ENCODE measurements at regions not wholly inside any gene's neighbourhood (a gene's known extent, or its start where the extent isn't known, plus 50 kb on each side); places are given as distances from the start of the nearest gene placed in this dataset.

GRCh38 chr12:105738051-105738450 lies 400.7 kb downstream of the NUAK1 start:
- in situ Hi-C loops (cut with HindIII; ENCODE audit: low sequenced_read_pairs) = no loop called here

GRCh38 chr12:105740369-105740768 lies 398.4 kb downstream of the NUAK1 start:
- in situ Hi-C loops (cut with HindIII; ENCODE audit: low sequenced_read_pairs) = no loop called here

DNA sequence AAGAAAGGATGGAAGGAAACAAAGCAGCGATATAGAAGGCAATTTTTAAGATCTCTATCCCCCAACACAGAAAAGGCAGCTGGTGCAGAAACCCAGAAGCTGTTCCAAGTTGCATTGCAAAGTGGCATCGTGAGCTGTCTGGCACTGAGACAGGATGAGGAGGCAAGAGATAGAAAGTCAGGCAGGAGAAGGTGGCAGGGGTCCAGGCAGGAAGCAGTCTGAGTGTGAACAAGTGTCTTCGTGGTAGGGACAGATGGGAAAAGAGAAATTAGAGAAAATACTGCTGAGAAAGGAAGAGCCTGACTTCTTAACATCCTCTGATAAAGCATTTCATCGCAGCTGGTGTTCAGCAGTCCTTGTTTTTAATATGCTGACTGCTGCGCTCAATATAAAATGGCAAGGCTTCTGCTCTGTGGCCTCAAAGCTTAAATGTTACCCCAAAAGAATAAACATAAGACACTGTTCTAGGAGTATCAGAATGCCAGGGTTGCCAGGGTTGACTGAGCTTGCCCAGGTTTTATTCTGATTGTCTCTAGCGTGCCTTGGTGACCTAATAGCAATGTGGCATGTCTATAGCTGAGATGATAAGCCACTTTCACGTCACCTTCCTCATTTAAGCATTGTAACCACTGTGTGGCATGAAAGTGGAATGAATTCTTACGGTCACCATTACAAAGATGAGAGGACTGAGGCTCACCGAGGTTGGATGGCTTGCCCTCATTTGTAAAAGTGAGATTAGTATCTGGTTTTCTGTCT lies 397.6 kb downstream of the NUAK1 start:
- in situ Hi-C loops (cut with HindIII; ENCODE audit: low sequenced_read_pairs) = no loop called here

DNA sequence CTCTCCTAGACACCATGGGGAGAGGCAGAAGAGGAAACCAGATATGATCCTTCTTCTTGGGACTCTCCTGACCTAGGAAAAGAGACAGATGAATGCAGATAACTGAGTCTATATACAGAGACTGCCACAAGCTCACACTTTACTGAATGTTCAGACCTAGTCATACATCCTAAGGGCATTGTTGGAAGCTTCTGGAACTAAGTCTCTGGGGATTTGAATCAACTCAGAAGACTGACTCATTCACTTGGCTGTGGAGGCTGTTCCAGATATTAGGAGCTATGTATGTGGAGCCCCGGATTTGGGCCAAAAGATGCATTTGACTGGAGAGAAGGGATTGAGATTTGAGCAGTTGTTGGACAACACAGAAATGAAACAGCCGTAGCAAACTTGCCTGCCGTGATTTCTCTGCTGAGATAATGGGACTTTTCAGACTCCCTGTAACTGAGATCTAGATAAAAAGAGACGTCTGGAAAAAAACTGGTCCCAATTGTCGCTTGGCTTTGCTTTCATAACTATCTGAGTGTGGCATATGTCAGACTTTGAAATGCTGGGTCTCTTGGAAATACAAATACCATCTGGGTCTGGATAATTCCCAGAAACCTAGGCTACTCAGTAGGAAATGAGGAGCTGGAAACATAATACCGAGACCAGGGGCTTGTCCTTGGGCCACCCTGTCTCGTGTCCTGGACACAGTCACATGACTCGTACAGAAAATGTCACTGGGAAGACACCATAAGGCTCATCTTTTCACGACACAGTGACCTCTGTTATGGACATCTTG lies 396.8 kb downstream of the NUAK1 start:
- in situ Hi-C loops (cut with HindIII; ENCODE audit: low sequenced_read_pairs) = no loop called here

DNA sequence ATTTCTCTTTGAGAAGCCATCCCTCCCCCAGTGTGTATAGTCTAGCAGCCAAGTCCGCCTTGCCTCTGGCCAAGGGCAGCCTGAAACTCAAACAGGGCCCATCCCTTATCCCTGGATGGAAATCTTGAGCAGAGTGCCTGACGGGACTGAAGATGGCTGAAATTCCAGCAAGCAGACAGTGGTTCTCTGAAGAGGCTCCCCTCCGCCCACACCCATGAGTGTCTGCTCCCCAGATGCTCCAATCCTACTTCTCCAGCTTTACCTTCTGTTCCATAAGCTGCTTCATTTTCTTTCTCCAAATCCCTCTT lies 396.2 kb downstream of the NUAK1 start:
- in situ Hi-C loops (cut with HindIII; ENCODE audit: low sequenced_read_pairs) = no loop called here

GRCh38 chr12:105744371-105745058 lies 394.2 kb downstream of the NUAK1 start:
- in situ Hi-C loops (cut with HindIII; ENCODE audit: low sequenced_read_pairs) = no loop called here

GRCh38 chr12:105745811-105746210 lies 392.9 kb downstream of the NUAK1 start:
- in situ Hi-C loops (cut with HindIII; ENCODE audit: low sequenced_read_pairs) = no loop called here

- in situ Hi-C loops (cut with HindIII; ENCODE audit: low sequenced_read_pairs) = no loop called here
Measured at GRCh38 chr12:105748806-105749600, 389.8 kb downstream of the NUAK1 start.

DNA sequence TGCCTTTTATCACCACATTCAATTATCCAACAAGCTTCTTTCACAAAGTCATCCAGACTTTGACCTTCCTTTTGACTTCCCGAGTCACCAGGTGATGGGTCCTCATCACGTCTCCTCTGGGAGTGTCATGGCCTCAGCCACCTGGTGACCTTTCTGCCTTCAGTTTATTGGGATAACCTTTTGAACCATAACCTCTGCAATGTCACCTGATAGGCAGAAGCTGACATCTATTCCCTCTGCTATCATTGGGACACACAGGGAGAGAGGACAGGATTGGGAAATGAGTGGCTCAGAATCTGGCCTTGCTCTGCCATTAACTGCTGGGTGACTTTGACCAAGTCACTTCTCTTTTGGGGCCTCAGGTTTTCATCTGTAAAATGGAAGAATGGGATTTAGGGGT lies 388.7 kb downstream of the NUAK1 start:
- in situ Hi-C loops (cut with HindIII; ENCODE audit: low sequenced_read_pairs) = no loop called here

DNA sequence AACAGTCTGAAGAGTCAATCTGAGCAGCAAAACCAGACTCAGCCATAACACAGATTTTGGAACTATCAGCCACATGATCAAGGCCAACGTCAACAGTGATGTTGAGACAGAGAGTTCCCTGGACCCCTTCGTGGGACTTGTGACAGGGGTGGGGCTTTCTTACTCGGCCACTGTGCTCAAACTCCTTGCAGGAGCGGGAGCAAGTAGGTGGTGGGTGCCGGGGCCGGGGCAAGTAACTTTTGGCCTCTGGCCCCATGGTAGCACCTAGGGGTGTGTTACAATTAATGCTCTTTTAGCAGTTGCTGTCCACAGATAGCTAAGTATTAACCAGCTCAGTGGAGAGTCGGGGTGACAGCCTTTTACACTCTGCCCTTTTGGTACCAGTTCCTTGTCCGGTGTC lies 384.4 kb downstream of the NUAK1 start:
- in situ Hi-C loops (cut with HindIII; ENCODE audit: low sequenced_read_pairs) = no loop called here

- in situ Hi-C loops (cut with HindIII; ENCODE audit: low sequenced_read_pairs) = no loop called here
Measured at GRCh38 chr12:105756961-105757360, 381.8 kb downstream of the NUAK1 start.

DNA sequence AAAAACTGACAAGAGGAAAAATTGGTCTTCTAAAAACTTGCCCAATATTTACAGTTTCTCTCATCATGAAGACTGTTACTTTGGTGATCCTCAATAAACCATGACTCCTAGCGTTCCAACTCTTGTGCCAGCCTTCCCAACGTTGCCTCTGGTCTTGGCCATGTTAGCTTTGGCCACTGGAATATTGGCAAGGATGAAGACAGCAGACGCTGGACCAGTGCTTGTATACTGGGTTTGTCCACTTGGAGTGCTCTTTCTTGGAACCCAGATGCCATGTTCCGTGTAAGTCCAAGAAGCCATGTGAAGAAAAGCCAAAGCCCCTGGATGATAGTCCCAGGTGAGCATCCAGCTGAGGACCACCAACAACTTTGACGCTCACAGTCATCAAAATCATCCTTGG lies 379.6 kb downstream of the NUAK1 start:
- in situ Hi-C loops (cut with HindIII; ENCODE audit: low sequenced_read_pairs) = no loop called here

- in situ Hi-C loops (cut with HindIII; ENCODE audit: low sequenced_read_pairs) = no loop called here
Measured at GRCh38 chr12:105761075-105761474, 377.7 kb downstream of the NUAK1 start.

DNA sequence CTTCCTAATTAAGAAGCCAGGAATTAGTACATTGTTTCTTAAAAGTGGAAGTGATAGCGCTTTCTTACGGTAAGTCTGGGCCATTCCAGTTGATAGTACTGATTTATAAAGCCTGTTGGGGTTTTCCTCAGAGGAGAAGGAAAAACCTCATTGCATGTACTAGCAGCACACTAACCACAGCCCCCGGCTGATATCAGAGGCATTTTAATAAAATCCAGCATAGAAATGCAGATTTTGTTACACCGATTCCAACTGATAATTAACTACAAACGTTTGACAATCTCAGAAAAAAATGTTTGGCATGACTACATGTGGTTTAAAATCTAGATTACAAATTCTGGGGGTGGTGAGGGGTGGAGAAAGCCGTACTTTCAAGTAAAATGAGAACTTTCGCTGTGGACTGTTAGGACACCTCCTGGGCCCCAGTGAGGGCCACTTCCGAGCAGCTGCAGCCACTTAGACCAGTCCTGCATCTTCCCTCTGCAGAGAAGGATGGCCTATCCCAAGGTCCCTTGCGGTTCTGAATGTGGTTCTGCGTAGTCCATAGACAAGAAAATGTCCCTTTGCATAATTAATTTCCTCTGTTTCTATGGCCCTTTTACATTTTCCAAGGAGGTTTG lies 374.4 kb downstream of the NUAK1 start:
- in situ Hi-C loops (cut with HindIII; ENCODE audit: low sequenced_read_pairs) = no loop called here

- in situ Hi-C loops (cut with HindIII; ENCODE audit: low sequenced_read_pairs) = no loop called here
Measured at GRCh38 chr12:105765053-105766014, 373.4 kb downstream of the NUAK1 start.

DNA sequence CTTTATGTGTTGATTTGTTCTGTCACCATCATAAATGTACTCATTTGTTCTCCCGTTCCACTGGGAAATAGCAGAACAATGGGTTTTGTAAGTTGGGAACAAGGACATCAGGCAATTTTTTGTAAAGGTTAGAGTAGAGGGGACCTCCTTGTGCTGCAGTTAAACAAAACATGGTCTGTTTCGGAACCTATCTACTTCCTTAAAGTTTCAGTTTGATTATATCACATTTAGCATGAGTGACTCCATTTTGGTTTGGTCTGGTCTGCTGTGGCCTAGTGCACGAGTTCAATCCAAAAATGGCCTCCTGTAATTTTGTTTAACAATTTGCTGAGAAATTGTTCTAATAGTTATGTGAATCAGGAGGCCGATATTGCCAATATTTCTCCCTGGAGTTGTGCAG lies 372.7 kb downstream of the NUAK1 start:
- in situ Hi-C loops (cut with HindIII; ENCODE audit: low sequenced_read_pairs) = no loop called here

DNA sequence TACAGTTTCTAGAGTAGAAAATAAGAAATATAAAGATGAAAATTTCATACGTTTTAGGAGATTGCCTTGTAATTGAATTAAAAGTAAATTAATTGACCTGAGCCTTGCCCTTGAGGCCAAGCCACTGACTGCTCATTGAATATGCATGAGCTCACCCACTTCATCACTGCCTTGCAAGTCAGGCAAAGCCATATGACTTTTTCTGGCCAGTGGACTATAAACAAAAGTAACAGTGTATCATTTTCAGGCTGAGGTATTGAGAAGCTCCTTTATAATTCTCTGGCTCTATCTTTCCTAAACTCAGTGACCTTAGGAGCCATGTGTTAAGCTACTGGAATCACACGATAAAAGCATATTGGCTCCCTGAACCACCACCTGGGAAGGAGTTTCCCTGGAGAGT lies 369.3 kb downstream of the NUAK1 start:
- in situ Hi-C loops (cut with HindIII; ENCODE audit: low sequenced_read_pairs) = no loop called here

DNA sequence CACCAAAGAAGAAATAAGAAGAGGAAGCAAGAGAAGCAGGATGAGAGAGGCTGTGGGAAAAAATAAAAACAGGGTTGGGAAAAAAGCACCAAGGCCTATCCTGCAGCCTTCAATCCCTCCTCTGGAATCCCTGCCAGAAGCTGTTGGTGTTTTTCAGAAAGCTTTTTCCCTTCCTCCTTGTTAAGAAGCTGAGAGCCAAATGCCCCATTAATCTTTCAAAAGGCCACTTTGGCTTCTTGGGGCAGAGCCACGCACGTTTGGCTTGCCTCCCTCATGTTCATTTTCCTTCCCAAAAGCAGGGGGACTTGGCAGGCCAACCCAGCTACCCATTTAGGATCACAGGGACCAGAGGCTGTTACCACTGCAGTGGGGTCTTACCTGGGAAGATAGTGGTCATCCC lies 365.3 kb downstream of the NUAK1 start:
- in situ Hi-C loops (cut with HindIII; ENCODE audit: low sequenced_read_pairs) = no loop called here

DNA sequence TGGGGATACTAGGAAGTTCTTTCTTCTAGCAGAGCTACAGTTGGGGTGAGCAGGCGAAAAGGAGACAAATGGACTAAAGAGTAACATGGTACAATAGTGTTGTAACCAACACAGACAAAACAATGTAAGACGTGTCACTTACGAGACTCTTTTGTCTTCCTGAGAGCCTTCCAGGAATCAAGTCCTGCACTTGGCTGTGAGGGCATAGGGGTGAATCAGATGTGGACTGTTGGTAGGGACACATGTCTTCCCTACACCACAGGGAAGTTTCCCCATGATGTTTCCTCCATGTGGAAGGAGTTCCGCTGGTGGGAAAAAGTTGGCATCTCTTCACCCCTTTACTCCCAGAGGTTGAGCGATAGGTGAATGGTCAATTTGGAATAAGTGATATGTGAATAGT lies 364.7 kb downstream of the NUAK1 start:
- in situ Hi-C loops (cut with HindIII; ENCODE audit: low sequenced_read_pairs) = no loop called here

DNA sequence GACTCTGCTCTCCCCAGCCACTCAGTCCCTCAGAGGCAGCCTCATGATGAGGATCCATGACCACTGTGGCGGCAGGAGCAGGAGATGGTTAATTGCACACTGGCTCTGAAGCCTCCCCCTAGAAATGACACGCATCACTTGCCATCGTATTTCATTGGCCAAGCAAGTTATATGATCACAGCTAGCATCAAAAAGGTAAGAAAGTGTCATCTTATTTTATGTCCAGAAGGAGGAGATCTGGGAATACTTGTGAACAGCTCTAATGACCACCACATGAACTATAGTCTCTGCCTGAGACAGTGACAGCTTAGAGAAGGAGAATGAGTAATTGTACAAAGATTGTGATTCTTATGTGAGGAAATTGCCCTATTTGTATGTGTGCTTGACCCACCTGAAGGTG lies 363.4 kb downstream of the NUAK1 start:
- in situ Hi-C loops (cut with HindIII; ENCODE audit: low sequenced_read_pairs) = no loop called here

All from DLD1 (cell line).